ENCODE measurements at regions not wholly inside any gene's neighbourhood (a gene's known extent, or its start where the extent isn't known, plus 50 kb on each side); places are given as distances from the start of the nearest gene placed in this dataset.

DNA sequence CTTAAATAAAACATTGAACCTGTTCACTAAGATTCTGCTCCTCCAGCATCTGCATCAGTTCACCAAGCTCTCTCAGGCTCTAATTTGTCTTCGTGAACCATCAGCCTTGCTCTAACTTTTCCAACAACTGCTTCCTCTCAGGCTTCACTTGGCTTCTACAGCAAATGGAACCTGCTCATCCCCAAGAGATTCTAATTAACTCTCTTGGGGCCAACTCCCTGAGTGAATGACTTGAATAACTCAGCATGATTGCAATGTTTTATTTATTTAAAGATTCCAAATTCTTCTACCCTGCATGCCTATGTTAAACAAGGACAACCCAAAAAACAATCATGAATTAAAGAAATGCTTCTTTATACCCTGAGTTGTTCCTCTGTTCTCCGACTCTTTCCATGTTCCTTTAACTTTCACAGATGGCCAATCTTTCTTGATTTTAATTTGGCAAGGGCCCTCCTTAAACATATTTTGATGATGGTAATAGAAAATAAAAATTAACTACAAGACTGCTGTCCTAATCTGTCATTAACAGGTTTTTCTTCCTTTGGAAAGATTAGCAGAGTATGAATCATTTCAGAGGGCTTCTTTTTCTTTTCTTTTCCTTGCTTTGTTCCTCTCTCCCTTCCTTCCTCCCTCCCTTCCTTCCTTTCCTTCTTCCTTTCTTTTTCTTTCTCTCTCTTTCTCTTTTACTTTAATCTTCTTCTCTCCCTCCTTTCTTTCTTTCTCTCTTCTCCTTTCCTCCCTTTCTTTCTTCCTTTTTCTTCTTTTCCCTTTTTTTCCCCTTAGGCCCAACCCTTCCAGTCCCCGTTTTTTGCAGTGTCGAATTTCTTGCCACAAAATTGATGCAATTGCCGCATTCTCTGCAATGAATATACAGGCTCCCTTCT lies 195.0 kb upstream of the RHOBTB1 start:
- TF ChIP-seq, protein P1, sequence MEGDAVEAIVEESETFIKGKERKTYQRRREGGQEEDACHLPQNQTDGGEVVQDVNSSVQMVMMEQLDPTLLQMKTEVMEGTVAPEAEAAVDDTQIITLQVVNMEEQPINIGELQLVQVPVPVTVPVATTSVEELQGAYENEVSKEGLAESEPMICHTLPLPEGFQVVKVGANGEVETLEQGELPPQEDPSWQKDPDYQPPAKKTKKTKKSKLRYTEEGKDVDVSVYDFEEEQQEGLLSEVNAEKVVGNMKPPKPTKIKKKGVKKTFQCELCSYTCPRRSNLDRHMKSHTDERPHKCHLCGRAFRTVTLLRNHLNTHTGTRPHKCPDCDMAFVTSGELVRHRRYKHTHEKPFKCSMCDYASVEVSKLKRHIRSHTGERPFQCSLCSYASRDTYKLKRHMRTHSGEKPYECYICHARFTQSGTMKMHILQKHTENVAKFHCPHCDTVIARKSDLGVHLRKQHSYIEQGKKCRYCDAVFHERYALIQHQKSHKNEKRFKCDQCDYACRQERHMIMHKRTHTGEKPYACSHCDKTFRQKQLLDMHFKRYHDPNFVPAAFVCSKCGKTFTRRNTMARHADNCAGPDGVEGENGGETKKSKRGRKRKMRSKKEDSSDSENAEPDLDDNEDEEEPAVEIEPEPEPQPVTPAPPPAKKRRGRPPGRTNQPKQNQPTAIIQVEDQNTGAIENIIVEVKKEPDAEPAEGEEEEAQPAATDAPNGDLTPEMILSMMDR (IDR thresholded peaks at IDR 0.05; ENCODE audit: low read depth, low read length), result no peak
- H3K27ac ChIP-seq, result no peak overlapping the region

DNA sequence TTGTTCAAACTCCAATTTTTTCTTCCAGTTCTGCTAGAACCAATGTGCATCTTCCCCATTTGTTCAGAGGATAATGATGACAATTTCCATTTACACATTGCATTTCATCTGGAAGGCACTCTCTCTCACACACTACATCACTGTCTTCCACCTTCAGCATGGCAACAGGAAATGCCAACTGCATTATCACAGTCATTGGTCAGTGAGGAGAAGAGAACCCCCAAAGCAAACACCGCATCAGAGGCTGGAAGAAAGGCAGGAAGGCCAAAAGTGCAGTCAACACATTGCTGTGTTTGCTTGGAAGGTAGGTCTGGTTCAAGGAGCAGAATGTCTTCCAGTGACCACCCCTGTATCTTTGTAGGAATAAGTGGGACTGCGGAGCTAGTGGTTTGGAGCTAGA lies 192.2 kb upstream of the RHOBTB1 start:
- TF ChIP-seq, protein P1 (IDR thresholded peaks at IDR 0.05; ENCODE audit: low read depth, low read length), result no peak
- no peak overlapping the region for H3K27ac ChIP-seq
- H3K4me3 ChIP-seq (ENCODE audit: low read depth, low read length), result no peak overlapping the region
- no peaks in the 10 kb centered on the region for H3K9me3 ChIP-seq (ENCODE audit: severe bottlenecking)
- H3K27me3 ChIP-seq (ENCODE audit: insufficient read depth, low read depth, severe bottlenecking), result no peaks in the 10 kb centered on the region
- H3K36me3 ChIP-seq, result no peaks in the 10 kb centered on the region
- no peak for DNase-seq

More for the DNA sequence above, 195.0 kb upstream of the RHOBTB1 start:
- no peak for DNase-seq
- H3K36me3 ChIP-seq, result no peaks in the 10 kb centered on the region
- no peak overlapping the region for H3K4me3 ChIP-seq (ENCODE audit: low read depth, low read length)
- H3K27me3 ChIP-seq (ENCODE audit: insufficient read depth, low read depth, severe bottlenecking), result no peaks in the 10 kb centered on the region
- peaks cover 2% of the 10 kb centered on the region for H3K9me3 ChIP-seq (ENCODE audit: severe bottlenecking)

DNA sequence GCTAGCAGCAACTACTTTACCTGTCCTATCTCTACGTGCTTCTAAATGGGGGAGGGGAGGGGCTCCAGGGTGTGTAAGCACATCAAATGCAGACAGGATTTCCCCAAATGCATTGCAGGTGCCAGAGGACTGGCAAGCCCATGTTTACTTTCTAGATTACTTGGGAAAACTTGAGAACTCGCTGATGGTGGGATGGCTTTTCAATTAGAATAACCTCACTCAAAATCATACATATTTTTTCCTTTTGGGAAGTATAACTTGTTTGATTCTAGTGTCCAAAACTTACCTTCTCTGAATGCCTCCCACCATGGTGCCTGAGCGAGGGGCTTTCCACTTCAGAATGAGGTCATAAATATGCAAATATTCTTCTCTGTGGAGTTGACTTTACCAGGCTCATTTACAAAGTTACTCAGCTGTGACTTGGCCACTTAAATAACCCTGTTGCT lies 191.3 kb upstream of the RHOBTB1 start:
- TF ChIP-seq, protein P1 (IDR thresholded peaks at IDR 0.05; ENCODE audit: low read depth, low read length), result no peak
- DNase-seq, result no peak
- no peaks in the 10 kb centered on the region for H3K27me3 ChIP-seq (ENCODE audit: insufficient read depth, low read depth, severe bottlenecking)
- no peak overlapping the region for H3K27ac ChIP-seq
- H3K36me3 ChIP-seq, result no peaks in the 10 kb centered on the region
- H3K9me3 ChIP-seq (ENCODE audit: severe bottlenecking), result no peaks in the 10 kb centered on the region
- H3K4me3 ChIP-seq (ENCODE audit: low read depth, low read length), result no peak overlapping the region

DNA sequence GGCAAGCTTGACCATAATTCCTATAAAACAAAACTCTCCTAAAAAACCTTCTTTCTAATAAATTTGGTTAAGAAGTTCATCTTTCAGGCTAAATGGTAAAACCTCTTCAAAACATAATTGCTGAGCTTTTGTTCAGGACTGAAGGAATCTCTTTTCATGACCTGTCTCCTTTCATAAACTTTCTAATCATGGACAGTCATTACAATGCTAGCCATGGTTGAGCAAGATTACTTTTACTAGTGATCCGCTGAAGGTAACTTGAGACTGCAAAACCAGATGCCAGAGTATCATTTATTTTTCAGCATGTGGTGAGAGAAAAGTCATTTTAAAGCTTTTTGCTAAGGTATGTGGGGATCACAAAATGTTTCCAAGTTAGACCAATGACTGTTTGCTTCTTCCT lies 186.4 kb upstream of the RHOBTB1 start:
- TF ChIP-seq, protein P1 (IDR thresholded peaks at IDR 0.05; ENCODE audit: low read depth, low read length), result no peak
- no peaks in the 10 kb centered on the region for H3K36me3 ChIP-seq
- no peaks in the 10 kb centered on the region for H3K27me3 ChIP-seq (ENCODE audit: insufficient read depth, low read depth, severe bottlenecking)
- no peaks in the 10 kb centered on the region for H3K9me3 ChIP-seq (ENCODE audit: severe bottlenecking)
- no peak for DNase-seq
- H3K4me3 ChIP-seq (ENCODE audit: low read depth, low read length), result no peak overlapping the region
- no peak overlapping the region for H3K27ac ChIP-seq

DNA sequence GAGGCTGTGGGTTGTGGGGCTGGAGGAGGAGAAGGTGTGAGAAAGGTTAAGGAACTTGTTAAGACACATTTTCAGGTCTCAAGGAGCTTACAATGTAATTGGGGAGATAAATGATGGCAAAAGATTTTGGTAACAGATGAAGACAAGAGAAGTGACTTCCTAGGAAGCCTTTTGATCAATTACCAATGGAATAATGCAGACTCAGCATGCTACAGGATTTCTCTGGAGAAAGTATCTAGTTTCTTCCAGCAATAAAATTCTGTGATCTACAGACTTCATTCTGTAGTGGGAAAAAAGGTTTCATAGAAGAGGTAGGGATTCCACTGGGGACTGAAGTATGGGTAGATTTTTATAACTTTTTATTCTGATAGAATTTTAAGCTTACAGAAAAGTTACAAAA lies 184.2 kb upstream of the RHOBTB1 start:
- DNase-seq, result no peak
- no peaks in the 10 kb centered on the region for H3K36me3 ChIP-seq
- H3K9me3 ChIP-seq (ENCODE audit: severe bottlenecking), result no peaks in the 10 kb centered on the region
- H3K27ac ChIP-seq, result no peak overlapping the region
- TF ChIP-seq, protein P1 (IDR thresholded peaks at IDR 0.05; ENCODE audit: low read depth, low read length), result no peak
- H3K4me3 ChIP-seq (ENCODE audit: low read depth, low read length), result no peak overlapping the region
- no peaks in the 10 kb centered on the region for H3K27me3 ChIP-seq (ENCODE audit: insufficient read depth, low read depth, severe bottlenecking)
